ENCODE measurements at regions not wholly inside any gene's neighbourhood (a gene's known extent, or its start where the extent isn't known, plus 50 kb on each side); places are given as distances from the start of the nearest gene placed in this dataset.

DNA sequence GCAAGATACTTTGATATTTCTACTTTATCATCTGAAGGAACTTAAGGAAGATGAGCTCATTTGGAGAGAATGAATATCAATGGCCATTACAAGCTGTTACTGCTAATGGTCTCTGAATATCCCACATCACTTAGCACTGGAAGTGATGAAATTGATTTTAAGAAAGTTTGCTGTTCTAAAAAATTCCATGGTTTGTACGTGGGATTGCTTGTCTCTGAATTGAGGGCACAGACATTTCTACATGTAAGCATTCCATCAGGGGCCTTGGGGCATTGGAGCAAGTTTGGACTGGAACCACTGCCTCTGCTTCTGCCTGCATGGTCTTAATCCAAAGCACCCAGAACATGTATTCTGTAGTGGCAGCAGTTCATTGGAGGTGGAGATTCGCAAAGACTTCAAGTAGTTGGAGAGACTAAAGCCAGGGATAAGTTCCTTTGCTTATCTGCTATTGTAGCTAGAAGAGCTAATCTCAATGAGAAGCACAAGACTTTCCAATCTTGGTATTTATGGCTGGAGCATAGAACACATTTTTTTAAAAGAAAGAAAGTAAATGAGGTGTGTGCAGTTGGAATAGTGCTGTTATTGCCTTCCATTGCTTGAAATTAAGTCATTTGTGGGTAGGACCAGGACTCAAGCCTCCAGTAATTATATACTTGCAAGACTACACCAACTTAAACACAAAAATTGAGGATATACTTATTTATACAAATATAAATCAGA lies 424.2 kb downstream of the SPATA31D1 start:
- FAIRE-seq: no peak
- TF ChIP-seq, protein P1, sequence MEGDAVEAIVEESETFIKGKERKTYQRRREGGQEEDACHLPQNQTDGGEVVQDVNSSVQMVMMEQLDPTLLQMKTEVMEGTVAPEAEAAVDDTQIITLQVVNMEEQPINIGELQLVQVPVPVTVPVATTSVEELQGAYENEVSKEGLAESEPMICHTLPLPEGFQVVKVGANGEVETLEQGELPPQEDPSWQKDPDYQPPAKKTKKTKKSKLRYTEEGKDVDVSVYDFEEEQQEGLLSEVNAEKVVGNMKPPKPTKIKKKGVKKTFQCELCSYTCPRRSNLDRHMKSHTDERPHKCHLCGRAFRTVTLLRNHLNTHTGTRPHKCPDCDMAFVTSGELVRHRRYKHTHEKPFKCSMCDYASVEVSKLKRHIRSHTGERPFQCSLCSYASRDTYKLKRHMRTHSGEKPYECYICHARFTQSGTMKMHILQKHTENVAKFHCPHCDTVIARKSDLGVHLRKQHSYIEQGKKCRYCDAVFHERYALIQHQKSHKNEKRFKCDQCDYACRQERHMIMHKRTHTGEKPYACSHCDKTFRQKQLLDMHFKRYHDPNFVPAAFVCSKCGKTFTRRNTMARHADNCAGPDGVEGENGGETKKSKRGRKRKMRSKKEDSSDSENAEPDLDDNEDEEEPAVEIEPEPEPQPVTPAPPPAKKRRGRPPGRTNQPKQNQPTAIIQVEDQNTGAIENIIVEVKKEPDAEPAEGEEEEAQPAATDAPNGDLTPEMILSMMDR (IDR thresholded peaks at IDR 0.05; ENCODE audit: insufficient read depth, missing control alignments): no peak
- DNase-seq (ENCODE audit: insufficient read length, low spot score): no peak

DNA sequence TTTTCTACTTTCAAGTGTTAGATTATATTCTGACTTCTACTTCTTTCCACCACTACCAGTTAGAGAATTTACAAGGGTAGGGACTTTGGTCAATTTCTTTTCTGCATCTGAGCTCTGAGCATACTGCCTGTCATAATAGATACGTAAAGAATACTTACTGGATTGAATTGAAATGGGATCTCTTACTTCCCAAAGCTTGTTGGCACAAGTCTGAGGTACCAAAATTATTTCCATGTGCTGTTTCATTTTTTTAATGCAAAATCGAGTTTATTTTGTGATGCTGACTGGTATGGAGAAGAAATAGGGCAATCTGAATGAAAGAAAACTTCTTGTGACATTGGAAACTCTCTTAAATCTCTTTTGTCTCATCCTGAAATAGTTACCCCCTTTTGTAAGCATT lies 428.9 kb downstream of the SPATA31D1 start:
- TF ChIP-seq, protein P1 (IDR thresholded peaks at IDR 0.05; ENCODE audit: insufficient read depth, missing control alignments): no peak
- no peak for FAIRE-seq
- DNase-seq (ENCODE audit: insufficient read length, low spot score): no peak

DNA sequence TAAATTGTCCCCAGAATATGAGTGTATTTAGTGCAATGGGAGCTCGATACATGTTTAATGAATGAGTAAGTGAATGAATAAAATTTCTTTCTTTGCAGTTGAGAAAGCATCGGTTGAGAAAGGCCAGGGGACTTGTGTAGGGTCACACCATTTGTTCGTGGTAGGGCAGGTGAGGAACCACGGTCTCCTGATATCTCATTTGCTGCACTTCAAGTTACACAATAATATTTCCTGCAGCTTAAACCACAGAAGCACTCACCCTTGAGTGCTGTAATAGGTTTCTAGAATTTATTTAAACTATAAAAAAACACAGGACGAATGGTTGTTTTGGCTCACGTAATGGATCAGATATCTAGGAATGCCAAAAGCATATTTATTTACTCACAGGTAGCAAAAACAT lies 429.8 kb downstream of the SPATA31D1 start:
- no peak for DNase-seq (ENCODE audit: insufficient read length, low spot score)
- TF ChIP-seq, protein P1 (IDR thresholded peaks at IDR 0.05; ENCODE audit: insufficient read depth, missing control alignments): no peak
- FAIRE-seq: no peak

DNA sequence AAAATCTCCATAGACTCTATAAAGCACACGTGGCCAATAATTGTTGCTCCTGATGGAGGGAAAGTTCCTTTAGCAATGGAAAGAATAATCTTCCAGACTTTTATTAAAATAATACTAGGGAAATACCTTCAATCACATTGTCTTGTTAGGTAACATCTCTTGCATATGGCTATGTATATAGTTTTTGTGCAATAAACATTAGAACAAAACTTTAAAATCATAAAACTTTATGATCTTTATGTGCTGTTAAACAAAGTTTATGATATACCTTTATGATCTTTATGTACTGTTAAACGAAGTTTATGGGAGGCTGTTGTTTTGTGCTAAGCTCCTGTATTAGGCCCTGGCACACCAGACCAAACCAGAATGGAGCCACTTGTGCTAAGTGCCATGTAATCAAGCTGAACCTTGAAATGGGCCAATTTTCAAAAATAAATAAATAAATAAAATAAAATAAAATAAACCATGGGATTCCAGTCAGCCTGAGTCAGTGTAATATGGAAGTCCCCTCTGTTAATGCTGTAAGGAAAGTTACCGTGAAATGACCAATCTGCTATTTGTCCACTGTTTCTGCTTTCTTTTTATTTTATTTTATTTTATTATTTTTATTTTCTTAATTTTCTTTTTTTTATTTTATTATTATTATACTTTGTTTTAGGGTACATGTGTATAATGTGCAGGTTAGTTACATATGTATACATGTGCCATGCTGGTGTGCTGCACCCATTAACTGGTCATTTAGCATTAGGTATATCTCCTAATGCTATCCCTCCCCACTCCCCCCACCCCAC lies 431.3 kb downstream of the SPATA31D1 start:
- FAIRE-seq (no peak), DNase-seq (ENCODE audit: insufficient read length, low spot score) (no peak)
- TF ChIP-seq, protein P1 (IDR thresholded peaks at IDR 0.05; ENCODE audit: insufficient read depth, missing control alignments): no peak

DNA sequence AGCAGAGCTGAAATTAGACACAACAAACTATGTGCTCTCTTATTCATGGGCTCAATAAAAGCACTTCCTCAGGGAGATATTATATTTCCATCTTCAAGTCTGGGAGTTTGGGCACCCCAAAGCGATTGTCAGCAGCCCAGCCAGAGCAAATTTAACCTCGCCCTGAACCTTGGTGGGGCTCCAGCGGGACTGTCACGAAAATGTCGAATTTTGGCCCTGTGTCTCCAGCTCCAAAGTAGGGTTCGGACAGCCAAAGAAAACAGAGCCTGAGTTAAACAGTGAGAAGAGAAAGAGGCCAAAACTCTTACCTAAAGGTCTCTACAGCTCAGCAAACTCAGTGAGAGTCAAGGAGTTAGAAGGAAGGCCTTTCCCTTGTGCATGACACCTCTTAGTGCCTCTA lies 432.9 kb downstream of the SPATA31D1 start:
- DNase-seq (ENCODE audit: insufficient read length, low spot score): no peak
- TF ChIP-seq, protein P1 (IDR thresholded peaks at IDR 0.05; ENCODE audit: insufficient read depth, missing control alignments): no peak
- FAIRE-seq: no peak

DNA sequence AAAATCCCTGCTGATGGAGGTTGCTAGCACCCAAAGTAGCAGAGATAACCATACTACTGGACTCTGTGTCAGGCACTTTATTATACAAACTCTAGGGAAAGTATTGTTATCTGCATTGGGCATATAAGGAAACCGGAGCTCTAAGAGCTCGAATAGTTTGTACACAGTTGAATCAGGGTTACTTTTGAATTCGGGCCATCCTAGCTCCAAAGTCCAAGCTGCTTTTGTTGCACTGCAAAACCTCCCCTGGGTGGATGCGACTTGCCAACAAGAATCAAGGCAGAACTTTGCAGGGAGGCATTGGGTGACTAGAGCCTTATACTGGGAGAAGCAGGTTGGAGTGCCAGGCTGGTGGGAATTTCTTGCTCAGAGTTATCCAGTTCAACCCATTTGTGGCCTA lies 435.1 kb downstream of the SPATA31D1 start:
- no peak for FAIRE-seq
- DNase-seq (ENCODE audit: insufficient read length, low spot score): no peak
- TF ChIP-seq, protein P1 (IDR thresholded peaks at IDR 0.05; ENCODE audit: insufficient read depth, missing control alignments): no peak

All from D721Med (cell line).